GM19467 (cell line): ENCODE measurements at regions not wholly inside any gene's neighbourhood (a gene's known extent, or its start where the extent isn't known, plus 50 kb on each side); places are given as distances from the start of the nearest gene placed in this dataset.

Source experiments
- ATAC-seq: cut with Tn5 transposase; IDR thresholded peaks from one replicate; pipeline ENCODE4 v1.9.1; 2021; ENCODE audit warnings: mild to moderate bottlenecking, moderate library complexity; ENCODE audit not compliant: unreplicated experiment

DNA sequence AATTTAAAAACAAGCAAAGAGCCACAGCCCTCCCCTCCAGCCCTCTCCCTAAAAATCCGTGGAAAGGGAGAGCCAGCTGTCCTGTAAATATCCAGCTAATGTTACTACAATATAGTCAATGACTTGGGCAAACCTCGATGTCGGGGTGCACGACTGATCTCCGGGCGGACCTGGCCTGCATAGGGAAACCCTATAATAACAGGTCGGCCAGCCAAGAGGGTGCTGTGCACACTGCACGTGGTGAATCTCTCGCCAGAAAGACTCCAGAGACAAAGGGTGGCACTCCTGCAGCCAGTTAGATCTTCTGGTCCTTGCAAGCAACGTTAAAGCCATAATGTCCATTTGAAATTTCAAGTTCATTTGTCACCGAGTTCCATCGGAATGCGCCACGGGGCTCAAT is 1092.8 kb downstream of the ADGRL3 start:
- no peak for ATAC-seq

DNA sequence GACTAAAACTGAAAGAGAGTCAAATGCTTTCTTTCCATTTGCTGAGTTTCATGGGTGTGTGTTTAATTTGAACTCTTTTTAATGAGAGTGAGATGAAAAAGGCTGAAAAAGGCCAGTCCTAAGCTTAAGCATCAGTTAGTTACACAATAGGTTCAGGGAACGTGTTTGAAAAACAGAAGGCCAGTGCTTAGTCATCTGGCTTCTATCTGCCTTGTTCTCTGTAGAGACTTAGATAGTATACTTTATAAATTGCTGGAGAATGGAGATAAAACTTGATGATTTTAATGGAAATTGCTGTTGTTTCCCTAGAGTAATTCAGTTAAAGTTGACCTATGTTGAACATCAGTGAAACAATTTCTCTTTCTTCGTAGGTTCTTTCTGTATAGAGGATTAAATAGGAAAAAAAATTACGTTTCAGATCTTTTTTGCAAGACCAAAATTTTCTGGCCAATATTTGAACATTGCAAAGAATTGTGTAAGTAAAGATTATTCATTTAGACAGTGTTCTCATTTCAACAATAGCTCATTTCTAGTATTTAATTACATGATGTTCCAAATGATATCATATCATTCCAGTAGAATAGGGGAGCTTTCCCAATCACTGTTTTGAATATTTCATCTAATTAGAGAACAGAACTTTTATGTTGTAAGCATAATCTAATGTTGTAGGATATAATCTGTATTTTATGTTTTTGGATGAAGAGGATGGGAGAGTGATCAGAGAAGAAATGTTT is 1088.8 kb downstream of the ADGRL3 start:
- ATAC-seq: no peak

DNA sequence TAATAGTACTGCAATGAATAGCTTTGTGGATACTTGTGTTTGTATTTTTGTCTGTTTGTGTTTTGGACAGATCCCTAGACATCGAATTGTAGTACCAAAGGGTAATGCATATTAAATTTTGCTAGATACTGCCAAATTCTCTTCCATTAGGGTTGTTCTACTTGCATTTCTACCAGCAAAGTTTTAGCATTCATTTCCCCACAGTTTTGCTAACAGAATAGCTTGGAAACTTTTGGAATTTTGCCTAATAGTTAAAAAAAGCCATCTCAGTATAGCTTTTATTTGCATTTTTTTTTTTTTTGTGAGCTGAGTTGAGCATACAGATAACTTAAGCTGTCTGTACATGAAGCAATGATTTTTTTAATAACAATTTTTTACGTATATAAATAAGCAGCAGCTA is 1084.9 kb downstream of the ADGRL3 start:
- no peak for ATAC-seq

DNA sequence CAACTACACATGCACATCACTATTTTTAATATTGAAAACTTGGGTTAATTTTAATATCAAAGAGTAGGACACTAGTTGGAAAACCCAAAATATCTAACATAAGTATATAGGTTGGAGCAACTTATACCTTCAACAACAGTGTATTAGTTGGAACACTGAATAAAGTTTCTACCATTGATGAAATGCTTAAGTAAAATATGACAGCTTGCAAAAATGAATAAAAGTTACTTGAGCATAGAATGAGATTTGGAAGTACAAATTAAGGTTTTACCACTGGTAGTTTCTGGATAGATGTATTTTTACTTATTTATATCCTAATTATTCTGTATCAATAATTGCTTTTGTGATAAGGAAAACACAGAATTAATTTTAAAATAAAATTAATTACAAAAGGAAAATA is 1079.6 kb downstream of the ADGRL3 start:
- ATAC-seq: no peak

DNA sequence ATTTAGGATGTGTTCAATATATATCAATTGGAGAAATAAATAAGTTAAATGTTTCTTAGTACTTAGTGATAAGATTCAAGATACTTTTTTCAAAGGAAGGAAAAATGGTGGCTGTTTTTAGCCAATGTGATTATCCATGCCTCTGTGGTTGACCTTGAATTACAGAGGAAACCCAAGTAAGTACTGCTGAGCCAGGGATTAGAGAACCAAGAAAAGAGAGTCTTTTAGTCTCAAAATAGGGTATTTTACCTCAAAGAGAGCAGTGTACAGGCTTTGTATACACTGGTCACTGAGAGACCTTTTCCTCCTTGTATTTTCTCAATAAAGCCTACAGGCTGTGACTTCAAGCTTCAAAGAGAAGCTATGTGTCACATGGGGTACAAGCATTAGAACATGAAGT is 1075.3 kb downstream of the ADGRL3 start:
- ATAC-seq: no peak

DNA sequence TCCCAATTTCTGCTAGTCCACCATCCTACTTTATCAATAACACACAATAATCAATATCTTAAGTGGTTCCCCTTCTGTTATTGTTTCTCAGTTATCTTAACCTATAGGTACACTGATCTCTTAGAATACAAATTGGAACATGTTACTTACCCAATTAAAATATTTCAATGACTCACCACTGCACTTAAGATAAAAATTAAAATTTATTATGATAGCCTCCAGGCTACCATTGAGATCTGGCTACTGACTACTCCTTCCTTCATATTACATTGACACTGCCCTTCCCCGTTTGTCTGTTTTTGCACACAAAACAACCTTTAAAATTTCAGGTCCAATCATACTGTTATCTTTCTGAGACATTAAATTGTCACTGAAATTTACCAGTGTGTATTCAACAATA is 1074.7 kb downstream of the ADGRL3 start:
- ATAC-seq: no peak

DNA sequence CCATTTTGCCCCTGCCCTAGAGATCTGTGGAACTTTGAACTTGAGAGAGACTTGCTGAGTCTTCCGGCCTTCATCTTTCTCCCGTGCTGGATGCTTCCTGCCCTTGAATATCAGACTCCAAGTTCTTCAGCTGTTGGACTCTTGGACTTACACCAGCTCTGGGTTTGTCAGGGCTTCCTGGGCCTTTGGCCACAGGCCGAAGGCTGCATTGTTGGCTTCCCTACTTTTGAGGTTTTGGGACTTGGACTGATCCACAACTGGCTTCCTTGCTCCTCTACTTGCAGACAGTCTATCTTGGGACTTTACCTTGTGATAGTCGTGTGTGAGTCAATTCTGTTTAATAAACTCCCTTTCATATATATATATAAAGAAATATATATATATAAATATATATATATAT is 1071.0 kb downstream of the ADGRL3 start:
- no peak for ATAC-seq

DNA sequence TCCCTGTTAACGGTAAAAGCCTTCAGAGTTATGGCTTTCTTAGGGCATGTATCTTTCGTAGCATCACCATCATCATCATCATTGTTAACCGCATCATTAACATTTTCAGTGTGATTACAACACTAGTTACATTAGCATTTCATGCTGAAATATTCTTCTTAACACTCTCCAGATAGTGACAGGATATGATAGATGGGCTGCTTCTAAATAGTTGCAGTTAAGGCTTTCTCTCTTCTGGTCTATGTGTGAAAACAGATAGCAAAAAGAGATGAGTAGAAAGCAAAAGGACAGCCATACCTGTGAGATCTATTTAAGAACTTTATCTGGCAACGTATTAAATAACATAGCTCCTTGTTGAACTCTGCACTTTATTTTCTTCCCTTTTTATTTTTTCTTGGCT is 1069.8 kb downstream of the ADGRL3 start:
- ATAC-seq: no peak

DNA sequence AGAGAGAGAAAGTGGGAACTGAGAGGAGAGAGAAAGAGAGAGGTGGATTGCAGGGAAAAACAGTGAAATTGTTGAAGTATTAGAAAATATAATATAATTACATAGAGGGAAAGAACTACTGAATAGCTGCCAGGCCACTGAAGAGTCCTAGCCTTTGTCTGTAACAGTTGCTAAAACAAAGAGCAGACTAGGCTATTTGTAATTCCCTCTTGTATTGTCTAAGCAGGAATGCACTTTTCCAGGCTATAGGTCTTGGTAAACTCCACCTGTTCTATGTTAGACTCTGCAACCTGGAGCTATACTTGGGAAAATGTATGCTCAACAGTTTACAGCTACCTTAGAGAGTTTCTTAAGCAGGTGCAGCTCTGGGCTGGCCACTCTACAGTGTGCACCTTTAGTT is 1063.3 kb downstream of the ADGRL3 start:
- no peak for ATAC-seq

DNA sequence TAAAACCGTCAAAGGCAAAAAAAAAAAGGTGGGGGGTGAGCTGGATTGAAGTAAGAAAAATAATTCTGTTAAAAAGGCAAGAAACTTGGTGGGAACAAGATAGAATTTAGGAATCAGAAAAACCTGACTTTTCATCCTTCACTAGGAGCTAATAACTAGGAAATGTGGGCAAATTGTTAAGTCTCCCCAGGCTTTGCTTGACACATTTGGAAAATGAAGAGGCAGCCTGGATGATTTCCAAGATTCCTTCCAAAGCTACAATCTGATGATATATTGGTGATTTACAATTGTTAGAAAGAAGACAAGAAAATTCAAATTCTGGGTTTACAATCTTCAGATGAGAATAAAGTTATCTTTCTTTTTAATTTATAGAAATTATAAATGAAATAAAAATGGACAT is 1062.5 kb downstream of the ADGRL3 start:
- ATAC-seq: no peak

DNA sequence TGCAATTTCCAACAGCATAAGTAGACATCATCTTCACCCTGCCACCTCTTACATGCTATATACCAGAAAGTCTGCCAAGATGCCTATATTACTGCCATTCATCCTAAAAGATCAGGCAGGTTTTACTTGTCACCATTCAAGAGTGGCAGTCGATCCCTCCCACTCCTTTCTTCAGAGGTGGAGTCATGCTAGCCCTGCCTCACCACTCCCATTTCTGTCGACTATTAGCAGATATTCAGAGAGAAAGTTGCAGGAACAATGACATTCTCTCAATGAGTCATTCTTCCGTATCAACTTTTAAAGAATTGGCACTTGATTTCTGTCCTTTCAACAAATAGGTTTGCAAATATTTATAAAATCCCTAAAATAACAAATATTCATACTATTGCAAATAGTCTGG is 1060.1 kb downstream of the ADGRL3 start:
- no peak for ATAC-seq

DNA sequence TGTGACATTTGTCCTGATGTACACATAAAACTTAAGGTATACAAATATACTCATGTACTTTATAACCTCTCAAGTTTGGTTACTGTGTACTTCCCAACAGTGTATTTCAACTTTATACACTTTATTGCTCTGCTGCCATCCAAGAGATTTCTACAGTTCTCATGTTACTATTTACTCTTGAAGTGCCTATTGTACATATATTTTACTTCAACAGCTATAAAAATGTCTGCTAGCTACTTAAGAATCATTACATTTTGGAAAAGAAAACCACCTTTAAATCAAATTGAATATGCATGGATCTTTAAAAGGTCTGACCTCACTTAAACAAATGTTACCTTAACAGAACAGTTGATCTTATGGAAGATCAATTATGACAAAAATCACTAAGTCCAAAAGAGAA is 1056.4 kb downstream of the ADGRL3 start:
- ATAC-seq: no peak

DNA sequence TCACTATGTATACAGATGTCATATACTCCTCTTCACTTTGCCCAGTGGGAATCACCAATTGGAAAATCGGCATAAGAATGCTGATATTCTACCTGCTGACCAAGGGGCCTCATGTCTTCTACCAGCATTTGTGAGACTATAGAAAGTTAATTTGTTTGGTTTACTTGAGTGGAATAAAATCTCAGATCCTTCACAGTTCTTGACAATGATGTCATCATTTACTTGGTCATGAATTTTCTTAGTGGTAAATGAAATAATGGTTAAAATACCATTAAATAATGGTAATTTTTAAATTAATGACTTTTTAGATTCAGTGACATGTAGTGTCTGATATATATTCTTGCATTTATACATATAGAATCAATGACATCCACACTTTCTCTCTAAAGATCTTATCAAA is 1052.6 kb downstream of the ADGRL3 start:
- no peak for ATAC-seq

DNA sequence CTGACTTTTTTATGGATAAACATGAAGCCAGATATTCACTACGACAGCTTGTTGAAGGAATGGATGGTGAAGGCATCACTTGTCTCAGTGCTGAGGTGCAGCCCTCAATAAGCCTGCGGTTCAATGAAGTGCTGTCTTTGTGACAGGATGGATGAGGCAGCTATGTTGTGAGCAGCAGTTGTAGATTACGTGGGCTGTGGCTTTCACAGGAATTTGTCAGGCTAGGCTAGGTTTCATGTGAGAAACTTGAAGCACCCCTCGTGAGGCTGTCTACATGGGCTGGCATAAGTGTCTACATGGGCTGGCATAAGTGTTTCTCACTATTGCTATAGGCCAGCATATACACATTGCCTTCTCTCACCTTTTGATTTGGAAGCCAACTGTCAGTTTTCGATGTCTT is 1050.0 kb downstream of the ADGRL3 start:
- ATAC-seq: no peak

DNA sequence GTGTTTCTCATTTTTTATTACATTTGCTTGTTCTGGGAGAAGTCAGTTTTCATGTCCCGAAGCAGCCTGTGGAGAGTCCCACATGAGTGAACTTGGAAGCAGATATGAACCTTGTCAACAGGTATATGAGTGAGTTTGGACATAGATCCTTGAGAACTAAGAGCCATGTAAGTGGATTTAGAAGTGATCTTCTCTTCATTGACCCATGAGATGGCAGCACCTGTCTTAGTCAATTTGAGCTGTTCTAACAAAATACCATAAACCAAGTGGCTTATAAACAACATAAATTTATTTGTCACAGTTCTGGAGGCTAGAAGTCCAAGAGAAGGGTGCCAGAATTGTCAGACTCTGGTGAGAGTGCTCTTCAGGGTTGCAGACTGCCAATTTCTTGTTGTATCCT is 1043.8 kb downstream of the ADGRL3 start:
- no peak for ATAC-seq

DNA sequence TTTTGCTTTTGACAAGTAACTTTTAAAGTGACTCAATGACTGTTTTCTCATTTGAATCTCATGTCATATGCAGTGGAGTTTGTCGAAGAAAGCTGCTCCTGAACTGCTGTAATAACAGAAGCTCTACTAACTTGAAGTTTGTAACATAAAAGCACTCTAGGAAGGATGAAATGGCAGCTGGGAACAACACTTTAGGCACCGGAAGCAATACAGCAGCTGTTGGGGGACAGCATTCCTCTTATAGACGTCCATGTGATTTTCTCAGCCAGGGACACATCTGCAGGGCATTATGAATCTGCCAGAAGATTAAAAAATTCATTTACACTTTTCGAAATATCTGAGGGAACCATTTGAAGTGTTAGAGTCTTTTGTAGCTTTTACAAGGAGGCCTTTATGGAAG is 1035.8 kb downstream of the ADGRL3 start:
- no peak for ATAC-seq

DNA sequence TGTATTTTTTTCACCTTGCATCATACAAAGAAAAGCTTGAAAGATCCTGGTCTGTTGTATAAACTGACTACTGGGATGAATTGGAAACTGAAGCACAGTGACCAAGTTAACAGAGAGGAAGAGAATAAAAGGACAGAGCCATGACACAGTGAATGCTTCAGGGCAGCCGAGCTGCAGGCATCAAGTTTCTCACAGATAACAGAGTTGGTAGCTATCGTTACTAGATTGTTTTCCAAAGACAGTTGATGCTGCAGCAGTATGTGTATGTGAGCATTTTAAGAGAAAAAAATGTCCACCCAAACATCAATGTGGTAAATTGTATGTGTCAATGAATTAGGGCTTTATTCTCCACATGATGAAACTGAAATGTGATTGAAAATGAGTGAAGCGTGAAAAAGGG is 1032.7 kb downstream of the ADGRL3 start:
- no peak for ATAC-seq

DNA sequence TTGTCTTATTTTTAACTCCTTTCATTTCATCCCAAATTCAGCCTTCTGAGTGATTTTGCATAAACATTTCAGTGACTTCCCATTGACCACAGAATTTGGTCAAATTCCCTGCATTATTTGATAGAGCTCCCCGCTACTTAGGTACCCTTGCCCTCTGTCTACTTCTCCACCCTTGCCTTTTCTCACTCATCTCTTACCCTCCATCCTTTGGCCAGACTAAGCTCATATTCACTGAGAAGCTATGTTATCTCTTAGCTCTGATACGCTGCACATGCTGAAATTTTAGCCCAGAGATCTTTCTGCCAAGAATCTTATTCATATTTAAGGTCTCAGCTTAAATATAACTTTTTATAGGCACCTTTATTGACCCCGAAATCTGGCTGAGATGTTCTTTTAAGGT is 1031.9 kb downstream of the ADGRL3 start:
- no peak for ATAC-seq

DNA sequence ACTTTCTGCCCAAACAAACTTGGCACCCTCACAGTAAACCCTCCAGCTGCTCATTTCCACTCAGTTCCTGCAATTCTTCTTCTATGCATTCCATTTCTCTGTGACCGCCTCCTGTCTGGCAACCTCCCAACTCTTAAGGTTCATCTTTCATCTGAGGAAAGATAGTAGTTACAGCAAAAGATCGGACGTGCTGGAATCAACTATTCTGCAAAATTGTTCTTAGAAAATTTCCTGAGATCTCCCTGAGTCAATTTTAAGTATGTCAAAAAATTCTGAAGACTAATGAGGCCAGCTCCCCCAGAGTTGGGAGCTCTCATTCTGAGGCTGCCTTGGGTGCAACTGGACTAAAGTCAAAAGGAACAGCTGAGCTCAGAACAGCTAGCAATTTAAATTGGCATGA is 1026.0 kb downstream of the ADGRL3 start:
- ATAC-seq: no peak

DNA sequence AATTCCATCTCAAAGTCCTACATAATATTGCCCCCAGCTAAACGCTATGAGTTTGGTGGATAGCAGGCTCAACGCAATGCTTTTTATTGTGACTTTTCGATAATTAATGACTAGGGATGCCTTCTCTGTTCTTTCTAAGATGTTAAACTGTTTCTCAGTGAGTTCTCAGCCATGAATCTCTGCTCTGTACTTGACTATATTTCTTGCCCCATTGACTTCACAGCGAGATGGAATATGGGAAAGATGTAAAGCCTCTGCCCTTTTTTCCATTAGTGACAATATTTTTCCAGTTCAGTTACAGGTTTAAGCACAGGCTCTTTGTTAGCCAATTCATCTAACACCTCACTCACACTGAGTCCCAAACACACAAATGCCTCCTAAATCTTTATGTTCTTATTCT is 1022.0 kb downstream of the ADGRL3 start:
- ATAC-seq: no peak

DNA sequence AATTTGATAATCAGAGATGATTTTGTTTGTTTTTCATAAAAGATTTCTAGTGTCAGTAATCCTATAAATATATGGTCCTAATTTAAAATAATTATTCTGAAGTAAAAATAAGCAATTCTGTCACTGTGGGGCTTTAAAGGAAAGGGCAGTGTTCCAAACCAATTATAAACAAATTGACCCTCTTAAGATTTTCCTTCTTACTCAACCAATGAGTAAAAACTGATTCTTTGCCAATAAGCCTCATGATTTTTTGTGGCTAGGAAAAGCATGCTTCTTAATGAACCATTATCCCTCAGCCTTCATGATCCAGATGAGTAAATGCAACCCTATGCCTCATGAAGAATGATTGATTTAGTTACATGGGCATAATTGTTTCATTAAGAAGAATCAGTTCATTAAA is 1010.4 kb downstream of the ADGRL3 start:
- no peak for ATAC-seq

DNA sequence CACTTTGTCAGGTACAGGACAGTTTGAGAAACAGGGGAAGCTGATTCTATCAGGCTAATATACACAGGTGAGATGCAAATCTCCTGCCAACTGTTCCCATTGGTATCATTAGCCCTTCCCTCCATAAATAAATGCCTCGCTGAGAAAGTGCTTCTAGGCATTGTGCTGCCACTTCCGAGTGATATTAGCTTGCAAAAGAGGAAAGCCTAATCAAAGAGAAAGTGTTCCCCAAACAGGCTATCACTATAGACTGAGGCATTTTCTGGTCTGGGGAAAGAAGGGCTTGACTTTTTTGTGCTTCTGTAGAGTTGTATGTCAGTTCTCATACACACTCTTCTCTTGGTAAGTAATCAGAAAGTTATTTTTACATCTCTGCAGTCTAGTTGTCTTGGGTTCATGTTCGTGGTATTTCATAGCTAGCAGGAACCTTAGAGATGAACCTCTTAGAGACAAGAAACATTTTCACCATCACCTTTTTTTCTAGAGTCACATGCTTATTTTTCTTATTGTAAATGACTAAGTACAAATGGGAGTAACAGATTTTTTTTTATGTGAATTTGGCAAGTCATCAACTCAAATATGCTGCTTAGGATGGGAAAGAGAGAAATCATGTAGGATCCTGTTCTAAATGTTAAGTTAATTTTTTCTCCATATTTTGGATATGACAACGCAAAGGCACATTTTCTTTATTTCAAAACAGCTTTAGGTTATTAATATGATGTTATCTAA is 1009.8 kb downstream of the ADGRL3 start:
- no peak for ATAC-seq

DNA sequence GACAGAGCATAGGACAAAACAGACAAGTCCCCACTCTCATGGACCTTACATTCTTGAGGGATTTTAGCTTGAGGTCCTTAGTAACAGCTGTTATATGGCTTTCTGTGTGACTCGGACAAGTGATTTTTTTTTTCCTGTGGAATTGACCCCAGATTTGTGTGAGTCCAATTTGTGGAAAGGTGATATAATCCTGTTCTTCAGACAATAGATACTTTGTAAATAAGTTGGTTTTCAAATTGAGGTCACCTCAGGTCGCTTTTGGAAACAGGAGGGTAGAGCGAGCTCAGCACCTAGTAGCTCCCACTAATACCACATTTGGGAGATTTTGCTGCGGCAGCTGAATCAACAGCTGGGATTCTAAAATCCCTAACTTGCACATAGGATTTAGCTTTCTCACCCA is 1008.8 kb downstream of the ADGRL3 start:
- ATAC-seq: no peak
